Superior temporal gyrus (tissue), 1 donor: ENCODE measurements at regions not wholly inside any gene's neighbourhood (a gene's known extent, or its start where the extent isn't known, plus 50 kb on each side); places are given as distances from the start of the nearest gene placed in this dataset.
A peak's percentile ranks its signal among the peaks of the same experiment; 100 is the strongest.
"Not testable (repeated sequence)": the region's sequence is repeated elsewhere in the genome, so short reads cannot be mapped to it uniquely, and the experiment has no call there.

Source experiments
- DNase-seq: peaks from one replicate; pipeline ENCODE4 v3.0.0-alpha.2; 2016; ENCODE audit errors: extremely low spot score

- DNase-seq: not testable (repeated sequence)
Observed at GRCh38 chr9:63450836-63451235, 1834.2 kb downstream of the FOXD4L5 start.

- DNase-seq: not testable (repeated sequence)
Observed at GRCh38 chr9:63425123-63425522, 1859.9 kb downstream of the FOXD4L5 start.

GRCh38 chr9:63390897-63391296 is 1894.1 kb downstream of the FOXD4L5 start:
- not testable (repeated sequence) for DNase-seq

- DNase-seq: not testable (repeated sequence)
Observed at GRCh38 chr9:63385479-63385878, 1899.5 kb downstream of the FOXD4L5 start.

- DNase-seq: not testable (repeated sequence)
Observed at GRCh38 chr9:63379864-63380263, 1905.1 kb downstream of the FOXD4L5 start.

GRCh38 chr9:63354219-63354618 is 1930.8 kb downstream of the FOXD4L5 start:
- not testable (repeated sequence) for DNase-seq

GRCh38 chr9:63347347-63347746 is 1937.7 kb downstream of the FOXD4L5 start:
- not testable (repeated sequence) for DNase-seq

DNA sequence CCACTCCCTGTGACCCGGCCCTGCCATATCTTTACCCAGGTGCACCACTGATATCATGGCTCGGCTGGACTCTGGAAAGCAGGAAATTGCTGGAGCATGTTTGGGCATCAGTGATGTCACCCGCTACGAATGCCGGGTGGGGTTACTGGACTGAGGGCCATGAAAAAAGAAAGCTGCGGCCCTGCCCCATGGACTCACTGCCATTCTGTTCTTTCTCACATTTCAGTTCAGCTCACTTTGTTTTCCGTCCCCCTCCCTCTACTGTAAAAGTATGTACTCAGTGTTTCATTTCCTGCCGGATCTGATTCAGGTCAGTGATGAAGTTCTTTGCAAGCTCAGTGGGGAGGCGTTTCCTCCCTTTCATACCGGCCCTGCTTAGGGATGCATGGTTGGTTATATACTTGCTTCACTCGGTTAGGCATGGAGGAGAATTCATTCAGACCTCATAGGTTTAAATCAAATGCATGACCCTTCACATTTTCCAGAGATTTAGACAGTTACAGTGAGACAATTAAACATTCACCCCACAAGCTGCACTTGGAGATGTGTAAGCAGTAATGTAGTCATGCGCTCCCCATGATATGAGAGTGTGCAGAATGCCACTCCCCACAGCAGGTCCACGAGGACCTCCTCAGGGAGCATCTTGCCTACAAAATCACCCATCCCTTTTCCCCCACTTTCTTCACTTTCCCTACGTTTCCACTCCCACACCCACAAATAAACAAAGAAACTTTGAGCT is 1938.5 kb downstream of the FOXD4L5 start:
- DNase-seq: not testable (repeated sequence)

GRCh38 chr9:63344408-63344807 is 1940.6 kb downstream of the FOXD4L5 start:
- not testable (repeated sequence) for DNase-seq

- not testable (repeated sequence) for DNase-seq
Observed at GRCh38 chr9:63342528-63342927, 1942.5 kb downstream of the FOXD4L5 start.

DNA sequence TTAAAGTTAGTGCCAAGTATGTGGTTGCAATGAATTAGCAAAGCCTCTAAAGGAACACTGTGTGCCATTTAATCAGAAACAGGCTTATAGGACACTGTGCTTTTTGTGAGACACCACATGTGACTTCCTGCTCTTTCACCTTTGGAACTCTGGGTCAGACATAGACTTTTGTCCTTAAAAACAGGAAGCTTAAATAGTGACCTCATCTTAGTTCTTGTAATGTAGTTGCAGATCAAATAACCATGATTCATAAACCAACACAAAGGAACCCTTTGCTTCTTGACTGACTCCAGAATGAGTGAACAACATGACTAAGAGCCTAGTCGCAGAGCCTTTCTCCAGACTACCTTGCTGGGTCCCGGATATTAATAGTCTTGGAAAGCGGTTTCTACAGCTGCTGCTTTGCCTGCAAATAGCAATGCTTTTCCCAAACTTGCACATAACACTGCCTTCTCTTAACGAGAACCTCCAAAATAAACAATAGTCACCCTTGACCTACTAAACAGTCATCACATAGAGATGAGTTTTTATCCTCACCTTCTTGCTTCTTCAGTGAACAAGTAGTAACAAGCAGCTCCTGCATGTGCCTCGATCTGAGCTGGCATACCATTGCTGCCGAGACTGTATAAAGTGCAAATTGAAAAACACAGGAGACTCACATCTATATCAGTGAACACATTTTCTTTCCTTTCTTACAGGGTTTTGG is 1947.0 kb downstream of the FOXD4L5 start:
- DNase-seq: peak; percentile 3

DNA sequence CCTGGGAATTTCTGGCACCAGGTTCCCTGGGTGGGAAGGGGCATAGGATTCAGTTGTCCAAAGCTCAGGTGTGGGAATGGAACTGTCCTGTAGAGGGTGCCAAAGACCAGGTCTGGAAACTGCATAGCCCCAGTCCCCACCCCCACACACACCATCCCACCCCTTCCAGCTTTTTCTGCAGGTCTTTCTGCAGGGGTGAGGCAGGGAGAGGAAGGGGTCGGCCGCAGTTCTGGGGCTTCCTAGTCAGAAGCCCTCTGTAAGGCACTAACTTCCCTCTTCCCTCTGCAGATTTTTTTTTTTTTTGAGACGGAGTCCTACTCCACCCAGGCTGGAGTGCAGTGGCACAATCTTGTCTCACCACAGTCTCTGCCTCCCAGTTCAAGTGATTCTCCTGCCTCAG is 1949.7 kb downstream of the FOXD4L5 start:
- DNase-seq: not testable (repeated sequence)

DNA sequence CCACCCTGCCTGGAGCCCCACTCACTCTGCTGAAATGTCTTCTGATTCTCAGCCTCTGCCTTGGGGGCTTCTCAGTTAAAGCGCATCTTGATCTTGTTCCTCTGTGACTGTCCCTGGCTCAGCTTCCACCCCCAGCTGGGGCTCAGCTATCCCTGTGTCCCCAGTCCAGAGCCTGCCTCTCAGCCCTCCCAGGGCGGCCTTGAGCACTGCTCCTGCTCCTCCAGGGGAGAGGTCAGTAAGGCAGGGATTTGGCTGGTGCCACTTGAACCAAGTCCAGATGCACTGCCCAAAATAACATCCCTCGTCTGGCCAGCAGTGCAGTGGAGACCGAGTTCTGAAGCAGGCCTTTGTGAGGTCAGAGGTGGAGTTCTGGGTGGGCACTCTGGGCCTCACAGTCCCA is 1950.8 kb downstream of the FOXD4L5 start:
- not testable (repeated sequence) for DNase-seq

GRCh38 chr9:63333083-63333482 is 1951.9 kb downstream of the FOXD4L5 start:
- DNase-seq: not testable (repeated sequence)

- not testable (repeated sequence) for DNase-seq
Observed at GRCh38 chr9:63328313-63328712, 1956.7 kb downstream of the FOXD4L5 start.

- DNase-seq: not testable (repeated sequence)
Observed at GRCh38 chr9:63327211-63327610, 1957.8 kb downstream of the FOXD4L5 start.

DNA sequence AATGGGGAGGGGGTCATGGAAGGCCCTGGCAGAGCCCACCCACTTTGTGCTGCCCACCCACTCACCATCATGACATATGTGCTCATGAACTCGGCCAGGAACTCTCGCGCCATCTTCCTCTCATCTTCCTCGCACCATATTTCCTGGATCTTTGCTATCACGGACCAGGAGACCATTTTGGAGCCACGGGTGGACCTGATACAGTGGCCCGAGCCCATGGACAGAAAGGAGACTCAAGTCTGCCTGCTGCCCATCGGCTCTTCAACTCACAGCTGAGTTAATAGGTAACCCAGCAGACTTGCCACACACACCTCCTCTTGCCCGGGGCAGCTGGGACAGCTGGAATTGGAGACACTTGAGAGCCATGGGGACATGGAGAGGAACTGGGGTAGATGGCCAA is 1958.3 kb downstream of the FOXD4L5 start:
- not testable (repeated sequence) for DNase-seq

GRCh38 chr9:63325696-63326095 is 1959.3 kb downstream of the FOXD4L5 start:
- not testable (repeated sequence) for DNase-seq

GRCh38 chr9:63318093-63318492 is 1966.9 kb downstream of the FOXD4L5 start:
- not testable (repeated sequence) for DNase-seq

GRCh38 chr9:63315387-63315786 is 1969.6 kb downstream of the FOXD4L5 start:
- not testable (repeated sequence) for DNase-seq

GRCh38 chr9:63296848-63297247 is 1988.2 kb downstream of the FOXD4L5 start:
- DNase-seq: not testable (repeated sequence)

DNA sequence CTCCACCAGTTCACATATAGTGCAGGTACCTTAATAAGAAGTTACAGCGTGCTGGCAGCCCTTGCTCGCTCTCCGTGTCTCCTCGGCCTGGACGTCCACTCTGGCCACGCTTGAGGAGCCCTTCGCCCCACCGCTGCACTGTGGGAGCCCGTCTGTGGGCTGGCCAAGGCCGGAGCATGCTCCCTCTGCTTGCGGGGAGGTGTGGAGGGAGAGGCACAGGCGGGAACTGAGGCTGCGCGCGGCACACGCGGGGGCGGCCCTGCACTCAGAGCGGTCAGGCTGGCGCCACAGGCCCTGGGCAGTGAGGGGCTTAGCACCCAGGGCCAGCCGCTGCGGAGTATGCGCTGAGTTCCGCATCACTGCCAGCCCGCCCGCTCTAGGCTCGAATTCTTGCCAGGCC is 1988.6 kb downstream of the FOXD4L5 start:
- not testable (repeated sequence) for DNase-seq

DNA sequence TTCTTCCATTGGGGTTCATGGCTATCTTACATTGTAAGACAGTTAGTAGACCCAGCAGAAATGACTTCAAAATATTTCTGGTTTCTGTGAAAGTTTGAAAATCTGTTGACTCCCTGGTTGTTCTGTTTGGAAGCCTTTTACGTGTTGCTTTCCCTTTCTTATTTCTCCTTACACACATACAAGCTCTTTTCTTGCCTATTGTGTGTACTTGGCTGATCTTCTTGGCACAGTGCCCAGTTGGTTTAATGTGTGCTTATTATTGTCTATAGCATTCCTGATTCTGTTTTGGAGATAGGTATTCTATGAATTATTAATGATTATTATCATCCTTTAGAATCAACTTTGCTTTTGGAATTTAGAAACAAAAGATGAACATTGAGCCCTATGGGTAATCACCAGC is 1995.0 kb downstream of the FOXD4L5 start:
- peak; percentile 9 for DNase-seq
